Iris pigment epithelial cell (primary cell): ENCODE measurements at regions not wholly inside any gene's neighbourhood (a gene's known extent, or its start where the extent isn't known, plus 50 kb on each side); places are given as distances from the start of the nearest gene placed in this dataset.
"Not testable (repeated sequence)": the region's sequence is repeated elsewhere in the genome, so short reads cannot be mapped to it uniquely, and the experiment has no call there.

ENCODE experiments used
- DNase-seq: peaks from one replicate; pipeline ENCODE4 v3.0.0-alpha.2; 2011; ENCODE audit warnings: low read depth

DNA sequence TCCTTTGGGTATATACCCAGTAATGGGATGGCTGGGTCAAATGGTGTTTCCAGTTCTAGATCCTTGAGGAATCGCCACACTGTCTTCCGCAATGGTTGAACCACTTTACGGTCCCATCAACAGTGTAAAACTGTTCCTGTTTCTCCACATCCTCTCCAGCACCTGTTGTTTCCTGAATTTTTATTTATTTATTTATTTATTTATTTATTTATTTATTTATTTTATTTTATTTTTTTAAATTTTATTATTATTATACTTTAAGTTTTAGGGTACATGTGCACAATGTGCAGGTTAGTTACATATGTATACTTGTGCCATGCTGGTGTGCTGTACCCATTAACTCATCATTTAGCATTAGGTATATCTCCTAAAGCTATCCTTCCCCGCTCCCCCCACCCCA, 456.0 kb downstream of the SEMA3D start:
- DNase-seq = not testable (repeated sequence)

DNA sequence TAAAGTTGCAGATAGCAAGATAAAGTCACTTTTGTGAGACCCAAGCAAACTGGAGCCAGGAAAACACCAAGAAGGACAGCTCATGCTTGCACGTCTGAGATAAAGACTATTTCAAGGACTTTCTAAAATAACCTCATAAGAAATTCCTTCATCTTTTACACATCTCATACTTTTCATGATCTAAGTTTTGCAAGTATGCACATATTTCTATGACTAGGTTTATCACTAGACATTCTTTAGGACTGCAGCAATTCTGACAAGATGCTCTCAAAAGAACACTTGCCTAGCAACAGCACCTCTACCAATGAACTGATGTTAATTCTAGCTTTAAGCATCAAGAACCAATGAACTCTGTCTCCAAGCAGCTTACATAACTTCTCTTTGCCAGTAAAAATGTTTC, 457.6 kb downstream of the SEMA3D start:
- peak; percentile 97 for DNase-seq

- DNase-seq = no peak
These were observed 464.1 kb downstream of the SEMA3D start for GRCh38 chr7:84722734-84723133.

DNA sequence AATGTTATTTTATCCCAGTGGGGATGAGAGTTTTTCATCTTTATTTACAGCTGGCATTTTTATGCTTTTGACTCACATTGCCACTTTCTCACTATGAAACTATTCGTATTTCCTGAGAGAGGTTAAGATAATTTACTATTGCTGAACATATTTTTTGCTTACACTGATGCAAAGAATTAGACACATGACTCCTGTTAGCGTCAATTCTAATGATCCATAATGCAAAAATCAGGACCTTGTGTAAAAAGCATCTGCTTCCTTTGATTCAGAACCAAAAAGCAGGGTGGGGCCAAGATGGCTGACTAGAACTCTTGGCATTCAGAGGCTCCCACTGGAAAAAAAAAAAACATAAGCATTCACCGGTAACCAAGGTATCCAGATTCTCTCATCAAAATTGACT, 464.8 kb downstream of the SEMA3D start:
- peak; percentile 42 for DNase-seq

GRCh38 chr7:84720456-84721097, 466.3 kb downstream of the SEMA3D start:
- peak; percentile 51 for DNase-seq

- no peak for DNase-seq
These were observed 472.1 kb downstream of the SEMA3D start for GRCh38 chr7:84714765-84715164.

DNA sequence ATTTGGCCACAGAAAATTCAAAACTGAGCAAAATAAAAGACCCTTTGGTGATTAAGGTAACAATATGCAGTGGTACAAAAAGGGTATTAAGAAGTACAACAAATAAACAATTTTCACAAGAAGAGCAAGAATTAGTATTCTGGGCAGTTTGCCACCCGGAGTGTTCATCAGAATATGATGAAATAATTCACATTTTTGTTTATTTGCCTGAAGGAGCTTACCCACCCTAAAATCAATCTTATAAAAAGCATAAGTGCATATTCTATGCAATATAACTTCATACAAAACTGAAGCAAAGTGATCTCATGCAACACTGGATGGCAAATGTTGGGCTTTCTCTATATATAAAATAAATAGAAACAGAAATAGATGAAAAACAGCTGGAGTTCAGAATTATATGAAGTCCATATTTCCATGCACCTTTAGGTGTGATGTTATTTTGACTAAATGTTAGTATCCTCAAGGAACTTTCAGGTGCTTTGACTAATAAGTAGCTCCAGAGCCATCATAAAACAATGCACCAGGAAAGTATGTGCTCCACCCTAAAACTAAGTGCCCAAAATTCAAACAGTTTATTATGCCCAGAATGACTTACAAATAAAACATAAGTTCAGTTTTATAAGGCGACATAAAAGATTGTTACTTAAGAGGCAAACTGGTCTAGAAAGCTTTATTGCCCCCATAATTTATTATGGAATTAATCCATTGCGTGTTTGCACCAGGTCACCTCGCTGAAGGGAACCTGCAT, 474.3 kb downstream of the SEMA3D start:
- peak; percentile 55 for DNase-seq

- DNase-seq = not testable (repeated sequence)
These were observed 476.3 kb downstream of the SEMA3D start for GRCh38 chr7:84710538-84710937.

DNA sequence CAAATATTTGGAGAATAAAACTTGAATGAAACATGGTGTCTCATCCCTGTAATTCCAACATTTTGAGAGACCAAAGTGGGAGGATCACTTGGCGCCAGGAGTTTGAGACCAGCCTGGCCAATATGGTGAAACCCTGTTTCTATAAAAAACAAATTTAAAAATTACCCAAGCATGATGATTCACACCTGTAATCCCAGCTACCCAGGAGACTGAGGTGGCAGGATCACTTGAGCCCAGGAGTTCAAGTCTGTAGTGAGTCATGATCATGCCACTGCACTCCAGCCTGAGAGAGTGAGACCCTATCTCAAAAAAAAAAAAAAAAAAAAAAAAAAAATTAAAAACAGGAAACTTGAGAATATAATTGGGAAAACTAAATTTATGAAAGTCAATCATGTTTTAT, 481.1 kb downstream of the SEMA3D start:
- no peak for DNase-seq

DNA sequence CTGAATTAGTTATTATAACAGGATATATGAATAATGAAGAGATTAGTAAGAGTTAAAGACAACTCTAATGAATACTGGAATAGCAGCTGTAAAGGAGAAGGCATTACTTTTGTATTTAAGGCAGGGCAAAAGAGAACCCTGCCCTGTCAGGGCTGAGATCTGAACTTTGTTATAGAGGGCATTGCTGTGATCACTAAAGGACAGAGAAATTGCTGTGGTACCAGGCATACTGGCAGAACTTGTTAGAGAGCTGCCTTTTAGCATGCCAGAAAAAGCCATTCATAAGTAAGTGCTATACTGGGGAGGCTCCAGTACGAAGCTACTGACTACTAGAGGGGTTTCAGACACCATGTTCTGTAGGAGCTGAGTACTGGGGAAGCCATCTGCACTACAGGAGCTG, 481.8 kb downstream of the SEMA3D start:
- no peak for DNase-seq

DNA sequence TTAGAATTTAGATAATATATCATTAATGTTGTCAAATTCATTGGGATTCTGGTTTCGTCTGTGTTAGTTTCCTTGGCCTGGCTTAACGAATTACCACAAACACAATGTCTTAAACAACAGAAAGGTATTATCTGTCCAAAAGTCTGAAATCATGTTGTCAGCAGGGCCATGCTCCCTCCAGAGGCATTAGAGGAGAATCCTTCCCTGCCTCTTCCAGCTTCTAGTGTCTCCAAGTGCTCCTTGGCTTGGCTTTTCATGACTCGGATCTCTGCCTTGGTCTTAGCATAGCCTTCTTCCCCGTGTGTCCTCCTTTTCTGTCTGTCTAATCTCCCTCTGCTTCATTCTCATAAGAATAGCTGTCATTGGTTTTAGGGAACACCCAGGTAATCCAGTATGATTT, 482.5 kb downstream of the SEMA3D start:
- no peak for DNase-seq

GRCh38 chr7:84701524-84702306, 485.1 kb downstream of the SEMA3D start:
- DNase-seq = peak; percentile 98

- DNase-seq = no peak
These were observed 486.1 kb downstream of the SEMA3D start for GRCh38 chr7:84700563-84701370.

DNA sequence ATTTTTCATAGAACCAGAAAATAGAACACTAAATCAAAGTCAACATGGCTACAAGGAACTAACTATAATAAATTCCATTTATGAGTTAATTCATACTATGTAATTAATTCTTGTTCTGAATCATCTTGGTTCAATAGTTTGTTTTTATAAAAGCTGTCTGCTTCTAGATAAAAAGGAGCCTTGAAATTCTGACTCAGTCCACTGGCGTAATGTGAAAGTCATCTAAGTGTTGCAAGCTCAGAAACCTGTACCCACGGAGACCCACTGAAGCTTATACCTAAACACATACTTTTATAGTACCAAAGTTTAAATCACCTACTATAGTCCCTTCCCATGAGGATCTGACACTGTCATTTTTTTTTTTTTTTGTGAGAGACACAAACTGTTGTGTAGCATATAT, 489.4 kb downstream of the SEMA3D start:
- DNase-seq = peak; percentile 97

GRCh38 chr7:84693483-84693882, 493.4 kb downstream of the SEMA3D start:
- DNase-seq = no peak

GRCh38 chr7:84688671-84689070, 494.1 kb upstream of the SEMA3A start:
- DNase-seq = peak; percentile 85

- peak; percentile 71 for DNase-seq
These were observed 491.8 kb upstream of the SEMA3A start for GRCh38 chr7:84686373-84686772.

- DNase-seq = no peak
These were observed 490.4 kb upstream of the SEMA3A start for GRCh38 chr7:84684836-84685480.

- no peak for DNase-seq
These were observed 488.0 kb upstream of the SEMA3A start for GRCh38 chr7:84682543-84682942.

DNA sequence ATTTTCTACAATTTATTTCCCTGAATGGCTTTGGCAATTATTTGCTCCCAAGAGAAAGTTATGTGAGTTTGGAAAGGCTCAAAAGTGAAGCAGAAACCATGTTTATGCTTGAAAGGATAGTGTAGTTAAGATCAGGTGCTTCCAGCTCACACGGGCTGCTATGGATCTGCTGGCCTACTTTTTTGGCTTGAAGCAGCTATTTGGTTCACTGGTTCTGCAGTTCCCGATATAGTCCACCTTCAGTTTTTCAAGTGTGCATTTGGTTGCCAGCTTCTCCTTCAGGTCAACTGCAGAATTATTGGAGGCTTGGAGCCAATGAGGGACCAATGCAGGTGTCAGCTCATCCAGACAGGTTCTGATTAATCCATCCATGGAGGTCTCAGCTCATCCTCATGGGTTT, 484.3 kb upstream of the SEMA3A start:
- DNase-seq = no peak

- DNase-seq = peak; percentile 44
These were observed 482.6 kb upstream of the SEMA3A start for GRCh38 chr7:84677117-84677732.
